ENCODE measurements at regions not wholly inside any gene's neighbourhood (a gene's known extent, or its start where the extent isn't known, plus 50 kb on each side); places are given as distances from the start of the nearest gene placed in this dataset.

DNA sequence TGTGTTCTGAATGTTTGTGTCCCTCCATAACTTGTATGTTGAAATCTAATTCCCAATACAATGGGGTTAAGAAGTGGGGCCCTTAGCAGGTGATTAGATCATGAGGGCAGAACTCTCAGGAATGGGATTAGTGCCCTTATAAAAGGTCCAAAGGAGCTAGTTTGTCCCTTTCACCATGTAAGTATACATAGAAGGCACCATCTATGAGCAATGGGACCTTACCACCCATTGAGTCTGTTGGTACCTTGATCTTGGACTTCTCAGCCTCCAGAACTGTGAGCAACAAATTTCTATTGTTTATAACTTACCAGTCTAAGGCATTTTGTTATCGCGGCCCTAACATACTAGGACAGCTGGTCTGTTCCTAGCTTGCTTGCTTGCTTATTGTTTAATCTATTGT lies 106.3 kb downstream of the MYCN start:
- Mint-ChIP-seq H3K27ac (no peak overlapping the region), H3K36me3 (ENCODE audit: low read depth) (no peaks in the 10 kb centered on the region), H3K9me3 (no peaks in the 10 kb centered on the region), H3K27me3 (ENCODE audit: low read depth) (no peaks in the 10 kb centered on the region), H3K4me1 (ENCODE audit: low read depth) (no peaks in the 10 kb centered on the region), H3K4me3 (ENCODE audit: low read depth) (no peak overlapping the region)
- intact Hi-C loops (cut with micrococcal nuclease) = no loop called here
- DNase-seq (ENCODE audit: low spot score) = no peak

DNA sequence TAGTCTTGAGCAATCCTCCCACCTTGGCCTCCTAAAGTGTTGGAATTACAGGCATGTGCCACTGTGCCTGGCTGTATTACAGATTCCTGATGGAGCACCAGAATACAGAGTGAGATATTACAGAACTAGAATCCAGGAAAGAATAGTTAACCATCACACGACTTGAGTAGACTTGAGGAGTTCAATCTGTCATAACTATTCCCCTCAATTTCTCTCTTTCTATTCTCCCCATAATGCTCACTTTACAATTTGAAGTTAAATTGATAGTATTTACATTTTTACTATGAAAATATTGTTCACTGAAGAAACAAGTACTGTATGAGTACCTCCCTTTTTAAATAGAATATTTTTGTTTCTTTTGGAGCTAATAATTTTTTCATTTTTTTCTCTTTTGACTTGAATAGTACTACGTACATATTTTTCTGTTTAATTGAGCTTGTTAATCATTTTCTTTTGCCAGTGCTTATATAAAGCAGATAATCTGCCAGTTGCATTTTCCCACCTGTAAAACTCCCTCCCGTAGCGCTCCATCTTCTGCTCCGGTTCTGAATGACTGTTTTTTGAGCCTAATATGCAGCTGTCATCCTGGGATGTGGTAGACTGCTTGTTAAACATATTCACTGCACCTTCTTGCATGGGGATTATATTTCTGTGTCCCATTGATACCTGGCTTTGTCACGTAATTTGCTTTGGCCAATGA lies 105.5 kb downstream of the MYCN start:
- no peak for DNase-seq (ENCODE audit: low spot score)
- no peaks in the 10 kb centered on the region for H3K4me1 Mint-ChIP-seq (ENCODE audit: low read depth)
- no peaks in the 10 kb centered on the region for H3K36me3 Mint-ChIP-seq (ENCODE audit: low read depth)
- H3K9me3 Mint-ChIP-seq = no peaks in the 10 kb centered on the region
- H3K27ac Mint-ChIP-seq = no peak overlapping the region
- H3K27me3 Mint-ChIP-seq (ENCODE audit: low read depth) = no peaks in the 10 kb centered on the region
- H3K4me3 Mint-ChIP-seq (ENCODE audit: low read depth) = no peak overlapping the region
- intact Hi-C loops (cut with micrococcal nuclease) = no loop called here

DNA sequence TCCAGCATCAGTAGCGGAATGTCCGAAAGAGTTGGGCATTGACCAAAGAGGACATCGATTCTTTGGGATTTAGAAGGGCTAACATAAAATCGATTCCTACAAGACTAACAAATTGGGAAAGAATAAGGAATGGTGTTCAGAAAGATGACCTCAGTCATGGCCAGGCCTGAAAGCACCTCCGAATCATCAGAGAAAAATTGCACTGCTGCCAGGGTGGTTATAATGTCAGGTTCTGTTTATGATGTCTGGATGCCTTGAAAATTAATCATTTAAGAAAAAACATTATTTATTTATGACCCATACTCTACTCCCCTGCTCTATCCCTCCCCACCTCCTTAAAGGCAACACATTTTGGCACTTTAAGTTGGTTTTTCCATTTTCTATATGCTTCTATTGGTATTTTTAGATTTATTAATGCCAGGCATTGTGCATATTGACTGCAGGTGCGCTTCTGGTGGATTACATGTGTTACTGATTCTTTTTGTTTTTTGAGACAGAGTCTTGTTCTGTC lies 104.7 kb downstream of the MYCN start:
- no peaks in the 10 kb centered on the region for H3K9me3 Mint-ChIP-seq
- no peaks in the 10 kb centered on the region for H3K36me3 Mint-ChIP-seq (ENCODE audit: low read depth)
- H3K27ac Mint-ChIP-seq = no peak overlapping the region
- no peaks in the 10 kb centered on the region for H3K27me3 Mint-ChIP-seq (ENCODE audit: low read depth)
- intact Hi-C loops (cut with micrococcal nuclease) = no loop called here
- H3K4me1 Mint-ChIP-seq (ENCODE audit: low read depth) = no peaks in the 10 kb centered on the region
- DNase-seq (ENCODE audit: low spot score) = no peak
- H3K4me3 Mint-ChIP-seq (ENCODE audit: low read depth) = no peak overlapping the region

DNA sequence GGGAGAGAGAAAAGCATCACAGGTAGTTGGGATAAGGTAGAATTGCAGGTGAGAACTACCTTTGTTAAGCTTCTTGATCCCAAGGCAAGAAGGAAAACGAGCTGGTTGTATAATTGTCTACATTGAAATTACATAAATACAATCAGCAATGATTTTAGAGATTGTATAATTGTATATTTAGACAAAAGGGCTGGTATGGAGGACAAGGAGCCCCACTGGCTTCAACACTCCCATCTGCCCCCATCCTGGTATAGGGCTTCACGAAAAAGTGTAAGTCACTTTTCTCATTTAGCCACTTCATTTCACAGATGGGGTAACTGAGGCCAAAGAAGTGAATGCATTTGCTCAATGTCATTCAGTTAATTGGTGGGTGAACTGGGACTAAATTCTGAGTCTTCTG lies 103.3 kb downstream of the MYCN start:
- intact Hi-C loops (cut with micrococcal nuclease) = no loop called here
- H3K36me3 Mint-ChIP-seq (ENCODE audit: low read depth) = no peaks in the 10 kb centered on the region
- H3K9me3 Mint-ChIP-seq = no peaks in the 10 kb centered on the region
- no peak for DNase-seq (ENCODE audit: low spot score)
- no peak overlapping the region for H3K27ac Mint-ChIP-seq
- H3K4me3 Mint-ChIP-seq (ENCODE audit: low read depth) = no peak overlapping the region
- H3K27me3 Mint-ChIP-seq (ENCODE audit: low read depth) = no peaks in the 10 kb centered on the region
- H3K4me1 Mint-ChIP-seq (ENCODE audit: low read depth) = no peaks in the 10 kb centered on the region

DNA sequence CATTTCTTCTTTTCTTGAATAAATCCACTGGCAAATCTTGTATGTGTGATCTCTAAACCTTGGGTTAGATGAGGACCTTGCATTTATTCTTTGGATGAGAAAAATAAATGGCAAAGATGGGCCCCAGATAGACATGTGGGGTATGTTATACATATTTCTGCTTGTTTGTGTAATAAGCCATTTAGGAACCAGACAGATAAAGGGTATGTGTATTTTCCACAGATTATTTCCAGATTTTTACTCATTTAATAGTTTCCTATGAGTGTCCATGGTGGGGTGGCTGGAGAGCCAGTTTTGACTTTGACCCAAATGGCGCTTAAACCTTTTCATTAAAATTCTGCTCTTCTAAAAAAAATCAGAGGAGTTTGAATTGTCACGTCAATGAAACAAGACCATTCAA lies 102.8 kb downstream of the MYCN start:
- no peak for DNase-seq (ENCODE audit: low spot score)
- Mint-ChIP-seq H3K4me1 (ENCODE audit: low read depth) (no peaks in the 10 kb centered on the region), H3K4me3 (ENCODE audit: low read depth) (no peak overlapping the region), H3K9me3 (no peaks in the 10 kb centered on the region), H3K27me3 (ENCODE audit: low read depth) (no peaks in the 10 kb centered on the region), H3K27ac (no peak overlapping the region), H3K36me3 (ENCODE audit: low read depth) (no peaks in the 10 kb centered on the region)
- intact Hi-C loops (cut with micrococcal nuclease) = no loop called here

DNA sequence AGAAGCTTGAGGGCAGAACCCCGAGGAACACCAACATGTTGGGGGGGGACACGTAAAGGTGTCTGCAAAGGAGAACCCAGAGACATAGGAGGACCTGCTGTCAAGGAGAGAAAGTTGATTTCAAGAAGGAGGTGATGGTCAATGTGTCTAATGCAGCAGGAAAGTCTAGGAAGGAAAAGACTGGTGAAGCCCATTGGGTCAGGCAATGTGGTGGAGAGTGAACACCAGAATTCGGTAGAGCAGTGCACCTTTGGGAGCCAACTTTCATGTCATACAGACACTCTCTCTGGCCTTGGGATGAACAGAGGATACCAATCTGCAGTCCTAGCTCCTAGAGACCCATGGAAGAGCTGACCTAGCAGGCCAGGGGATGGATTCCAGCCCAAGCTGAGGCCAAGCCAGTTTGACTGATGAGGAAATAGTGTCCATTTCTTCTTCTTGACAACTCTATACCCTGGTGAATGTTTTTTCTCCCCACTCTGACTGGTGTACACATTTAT lies 101.9 kb downstream of the MYCN start:
- no peak for DNase-seq (ENCODE audit: low spot score)
- Mint-ChIP-seq H3K4me3 (ENCODE audit: low read depth) (no peak overlapping the region), H3K27me3 (ENCODE audit: low read depth) (no peaks in the 10 kb centered on the region), H3K4me1 (ENCODE audit: low read depth) (no peaks in the 10 kb centered on the region), H3K9me3 (no peaks in the 10 kb centered on the region), H3K27ac (no peak overlapping the region), H3K36me3 (ENCODE audit: low read depth) (no peaks in the 10 kb centered on the region)
- intact Hi-C loops (cut with micrococcal nuclease) = no loop called here

DNA sequence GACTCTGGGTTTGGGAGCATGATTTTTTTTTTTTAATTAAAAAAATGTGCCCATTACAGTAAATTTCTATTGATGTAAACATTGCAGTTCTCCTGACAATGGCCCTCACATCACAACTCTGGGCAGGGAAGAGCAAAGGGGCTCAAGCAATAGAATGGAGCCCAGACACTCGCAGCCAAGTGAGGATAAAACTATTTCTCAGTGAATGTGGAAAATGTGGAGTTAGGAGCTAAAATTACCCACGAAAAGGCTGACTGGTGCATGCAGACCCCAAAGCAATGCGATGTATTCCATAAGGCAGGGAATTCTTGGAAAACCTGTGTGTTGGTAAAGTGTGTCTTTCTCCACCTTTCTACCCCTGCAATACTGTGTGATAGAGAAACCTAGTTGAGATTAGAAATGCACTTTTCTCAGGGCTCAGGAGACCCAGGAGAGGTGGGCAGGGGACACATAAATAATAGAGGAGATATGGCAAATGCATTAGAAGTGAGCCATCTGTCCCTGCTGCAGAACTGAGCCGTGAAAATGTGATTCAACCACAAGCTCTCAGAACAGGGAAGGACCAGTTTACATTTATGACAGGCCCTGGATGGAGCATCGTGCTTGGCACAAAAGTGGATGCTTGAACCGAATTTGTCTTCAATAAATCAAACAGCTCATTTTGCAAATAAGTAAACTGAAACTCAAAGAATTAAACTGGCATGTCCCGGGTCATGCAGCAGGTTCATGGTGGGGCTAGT lies 100.1 kb downstream of the MYCN start:
- Mint-ChIP-seq H3K9me3 (no peaks in the 10 kb centered on the region), H3K36me3 (ENCODE audit: low read depth) (no peaks in the 10 kb centered on the region), H3K4me1 (ENCODE audit: low read depth) (no peaks in the 10 kb centered on the region), H3K27me3 (ENCODE audit: low read depth) (no peaks in the 10 kb centered on the region), H3K27ac (no peak overlapping the region), H3K4me3 (ENCODE audit: low read depth) (no peak overlapping the region)
- no peak for DNase-seq (ENCODE audit: low spot score)
- intact Hi-C loops (cut with micrococcal nuclease) = no loop called here

DNA sequence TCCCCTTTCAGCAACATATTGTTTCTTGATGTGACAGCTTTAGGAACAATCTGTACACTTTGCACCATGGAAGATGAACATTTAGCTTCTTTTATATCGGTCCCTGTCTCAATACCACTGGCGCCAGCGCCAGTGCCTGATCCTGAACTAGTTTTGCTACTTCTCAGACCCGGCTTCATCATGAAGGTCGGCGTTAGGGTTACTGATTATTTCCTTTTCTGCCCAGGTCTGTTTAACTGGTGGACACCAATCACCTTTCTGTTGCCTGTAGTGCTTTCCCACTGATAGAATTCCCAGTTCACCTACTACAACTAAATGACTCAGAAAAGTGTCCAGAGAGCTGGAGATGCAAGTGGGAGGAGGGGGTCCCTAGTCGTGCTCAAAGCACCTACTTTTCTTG lies 99.5 kb downstream of the MYCN start:
- Mint-ChIP-seq H3K36me3 (ENCODE audit: low read depth) (no peaks in the 10 kb centered on the region), H3K9me3 (no peaks in the 10 kb centered on the region), H3K27ac (no peak overlapping the region), H3K4me1 (ENCODE audit: low read depth) (no peaks in the 10 kb centered on the region), H3K27me3 (ENCODE audit: low read depth) (no peaks in the 10 kb centered on the region), H3K4me3 (ENCODE audit: low read depth) (no peak overlapping the region)
- intact Hi-C loops (cut with micrococcal nuclease) = no loop called here
- no peak for DNase-seq (ENCODE audit: low spot score)

DNA sequence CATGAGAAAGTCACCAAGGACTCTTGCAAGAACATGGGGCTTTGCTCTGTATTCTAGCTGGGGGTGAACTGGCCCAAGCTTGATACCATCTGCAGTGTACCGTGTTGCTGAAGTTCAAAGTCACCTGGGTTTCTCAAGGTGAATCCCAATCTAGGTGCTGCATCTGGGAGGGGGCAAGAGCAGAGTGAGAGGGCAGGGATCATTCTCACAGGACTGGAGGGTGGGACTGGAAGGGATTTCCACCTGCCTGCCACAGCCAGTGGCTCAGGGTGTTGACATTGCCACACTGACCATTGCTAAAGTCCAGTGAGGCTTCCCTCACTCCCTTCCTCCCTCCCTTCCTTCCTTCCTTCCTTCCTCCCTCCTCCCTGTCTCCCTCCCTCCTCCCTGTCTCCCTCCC lies 98.7 kb downstream of the MYCN start:
- intact Hi-C loops (cut with micrococcal nuclease) = no loop called here
- no peak overlapping the region for H3K4me3 Mint-ChIP-seq (ENCODE audit: low read depth)
- H3K27ac Mint-ChIP-seq = no peak overlapping the region
- H3K4me1 Mint-ChIP-seq (ENCODE audit: low read depth) = no peaks in the 10 kb centered on the region
- no peaks in the 10 kb centered on the region for H3K36me3 Mint-ChIP-seq (ENCODE audit: low read depth)
- H3K27me3 Mint-ChIP-seq (ENCODE audit: low read depth) = no peaks in the 10 kb centered on the region
- H3K9me3 Mint-ChIP-seq = no peaks in the 10 kb centered on the region
- DNase-seq (ENCODE audit: low spot score) = no peak

DNA sequence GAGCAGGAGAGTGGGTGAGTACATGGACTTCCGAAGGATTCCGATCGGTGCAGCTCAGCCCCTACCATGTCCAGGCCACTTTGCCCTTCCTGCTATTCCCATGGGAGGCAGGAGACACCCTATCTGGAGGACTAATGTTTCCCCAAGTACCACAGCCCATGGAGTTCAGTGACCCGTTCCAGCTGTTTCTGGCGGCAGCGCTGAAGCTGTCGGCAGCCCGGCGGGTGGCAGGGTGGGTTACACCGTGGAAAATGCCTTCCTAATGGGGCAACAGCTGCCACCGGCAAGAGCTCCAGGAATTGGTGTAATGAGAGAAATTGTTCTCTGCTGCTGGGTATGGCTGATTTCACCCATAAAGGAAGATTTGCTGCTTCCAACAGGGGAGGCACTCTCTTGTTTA lies 98.3 kb downstream of the MYCN start:
- Mint-ChIP-seq H3K27ac (no peak overlapping the region), H3K27me3 (ENCODE audit: low read depth) (no peaks in the 10 kb centered on the region), H3K4me1 (ENCODE audit: low read depth) (no peaks in the 10 kb centered on the region), H3K4me3 (ENCODE audit: low read depth) (no peak overlapping the region), H3K36me3 (ENCODE audit: low read depth) (no peaks in the 10 kb centered on the region), H3K9me3 (no peaks in the 10 kb centered on the region)
- intact Hi-C loops (cut with micrococcal nuclease) = no loop called here
- no peak for DNase-seq (ENCODE audit: low spot score)

DNA sequence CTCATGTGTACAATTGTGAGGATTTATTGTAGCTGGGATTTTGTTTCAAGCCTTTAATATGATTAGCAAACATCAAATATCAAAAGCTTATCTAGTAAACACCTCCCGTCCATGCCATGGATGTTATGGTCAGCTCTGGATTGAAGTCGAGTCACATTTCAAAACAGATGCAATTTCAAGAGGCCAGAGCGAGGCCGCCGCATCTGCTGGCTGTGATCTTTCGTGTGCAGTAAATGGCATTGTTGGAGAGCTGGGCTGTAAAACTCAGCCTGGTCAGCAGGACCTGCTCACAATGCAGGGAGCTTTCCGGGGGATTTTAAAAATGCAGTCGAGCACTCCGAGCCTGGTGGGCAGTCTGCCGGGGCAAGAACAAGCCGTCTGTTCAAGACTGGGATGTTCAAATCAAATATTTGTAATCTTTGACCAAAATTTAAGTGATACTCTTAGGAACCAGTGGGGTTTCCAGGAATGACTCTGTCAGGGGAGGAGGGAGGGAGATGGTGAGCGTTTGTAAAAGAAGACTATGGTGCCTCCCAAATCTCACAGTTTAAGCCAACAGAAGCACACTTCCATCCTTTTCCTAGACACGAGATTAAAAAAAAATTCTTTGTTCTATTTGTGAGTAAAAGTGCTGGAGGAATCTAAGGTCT lies 97.6 kb downstream of the MYCN start:
- intact Hi-C loops (cut with micrococcal nuclease) = no loop called here

DNA sequence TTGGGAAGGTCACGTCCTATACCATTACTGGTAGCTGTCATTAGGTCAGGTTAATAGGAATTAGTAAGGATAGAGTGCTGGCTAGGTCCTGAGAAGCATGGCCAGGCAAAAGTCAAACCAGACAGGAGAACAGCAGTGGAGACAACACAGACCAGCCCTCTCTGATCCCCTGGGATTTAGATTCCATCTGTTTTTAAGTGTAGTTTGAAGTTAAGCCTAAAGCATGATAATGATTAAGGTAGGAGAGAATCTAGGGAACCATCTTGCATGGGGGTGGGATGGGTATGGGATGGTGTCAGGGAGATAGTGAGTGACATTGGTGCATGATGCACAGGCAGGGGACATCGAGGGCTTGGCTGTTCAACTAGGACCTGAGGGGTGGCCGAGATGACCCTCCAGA lies 96.6 kb downstream of the MYCN start:
- DNase-seq (ENCODE audit: low spot score) = no peak
- intact Hi-C loops (cut with micrococcal nuclease) = no loop called here
- no peaks in the 10 kb centered on the region for H3K4me1 Mint-ChIP-seq (ENCODE audit: low read depth)

More for the DNA sequence above, 97.6 kb downstream of the MYCN start:
- Mint-ChIP-seq H3K27me3 (ENCODE audit: low read depth) (no peaks in the 10 kb centered on the region), H3K9me3 (no peaks in the 10 kb centered on the region), H3K4me3 (ENCODE audit: low read depth) (no peak overlapping the region), H3K27ac (no peak overlapping the region), H3K4me1 (ENCODE audit: low read depth) (no peaks in the 10 kb centered on the region), H3K36me3 (ENCODE audit: low read depth) (no peaks in the 10 kb centered on the region)
- DNase-seq (ENCODE audit: low spot score) = no peak

More for the DNA sequence above, 96.6 kb downstream of the MYCN start:
- H3K9me3 Mint-ChIP-seq = no peaks in the 10 kb centered on the region
- no peaks in the 10 kb centered on the region for H3K36me3 Mint-ChIP-seq (ENCODE audit: low read depth)
- no peak overlapping the region for H3K27ac Mint-ChIP-seq
- H3K4me3 Mint-ChIP-seq (ENCODE audit: low read depth) = no peak overlapping the region
- no peaks in the 10 kb centered on the region for H3K27me3 Mint-ChIP-seq (ENCODE audit: low read depth)

Measured in activated T-helper 2 cell treated with anti-CD3 and anti-CD28 coated beads, Interferon-gamma antibody, Interleukin-2, Interleukin-4, amounts not matched to agents 10 μg/mL and 5 μg/mL and 100 μg/mL, durations not matched to agents 14 hours and 24 hours and 36 hours (primary cell).